ENCODE measurements at regions not wholly inside any gene's neighbourhood (a gene's known extent, or its start where the extent isn't known, plus 50 kb on each side); places are given as distances from the start of the nearest gene placed in this dataset.

GRCh38 chr1:195550071-195550862, 1058.0 kb downstream of the KCNT2 start:
- TF ChIP-seq MAX (IDR thresholded peaks at IDR 0.05) (no peak), CTCF (IDR thresholded peaks at IDR 0.05) (no peak)

Data from A549 (cell line).